ENCODE measurements at regions not wholly inside any gene's neighbourhood (a gene's known extent, or its start where the extent isn't known, plus 50 kb on each side); places are given as distances from the start of the nearest gene placed in this dataset.
A peak's percentile ranks its signal among the peaks of the same experiment; 100 is the strongest.

- no peak for DNase-seq (ENCODE audit: low read depth in 3 of 3, low spot score in 2 of 3)
These were observed 51.3 kb upstream of the EIF2S2 start for GRCh38 chr20:34163307-34163706.

GRCh38 chr20:34164381-34164984 is 52.4 kb upstream of the EIF2S2 start:
- no peak for DNase-seq (ENCODE audit: low read depth in 3 of 3, low spot score in 2 of 3)

- DNase-seq (ENCODE audit: low read depth in 3 of 3, low spot score in 2 of 3): no peak
These were observed 53.1 kb upstream of the EIF2S2 start for GRCh38 chr20:34165018-34165619.

GRCh38 chr20:34171640-34172039 is 59.6 kb upstream of the EIF2S2 start:
- no peak for DNase-seq (ENCODE audit: low read depth in 3 of 3, low spot score in 2 of 3)

- no peak for DNase-seq (ENCODE audit: low read depth in 3 of 3, low spot score in 2 of 3)
These were observed 60.9 kb upstream of the EIF2S2 start for GRCh38 chr20:34172926-34173325.

- DNase-seq (ENCODE audit: low read depth in 3 of 3, low spot score in 2 of 3): no peak
These were observed 63.0 kb upstream of the EIF2S2 start for GRCh38 chr20:34175079-34175478.

GRCh38 chr20:34175879-34176278 is 63.8 kb upstream of the EIF2S2 start:
- DNase-seq (ENCODE audit: low read depth in 3 of 3, low spot score in 2 of 3): no peak

- no peak for DNase-seq (ENCODE audit: low read depth in 3 of 3, low spot score in 2 of 3)
These were observed 64.2 kb upstream of the ASIP start for GRCh38 chr20:34177052-34177451.

GRCh38 chr20:34179637-34180360 is 61.4 kb upstream of the ASIP start:
- no peak for DNase-seq (ENCODE audit: low read depth in 3 of 3, low spot score in 2 of 3)

GRCh38 chr20:34180460-34181120 is 60.6 kb upstream of the ASIP start:
- DNase-seq (ENCODE audit: low read depth in 3 of 3, low spot score in 2 of 3): no peak

GRCh38 chr20:34181484-34181883 is 59.7 kb upstream of the ASIP start:
- no peak for DNase-seq (ENCODE audit: low read depth in 3 of 3, low spot score in 2 of 3)

- DNase-seq (ENCODE audit: low read depth in 3 of 3, low spot score in 2 of 3): no peak
These were observed 55.2 kb upstream of the ASIP start for GRCh38 chr20:34185766-34186620.

GRCh38 chr20:34189572-34190163 is 51.6 kb upstream of the ASIP start:
- no peak for DNase-seq (ENCODE audit: low read depth in 3 of 3, low spot score in 2 of 3)

- DNase-seq (ENCODE audit: low read depth in 3 of 3, low spot score in 2 of 3): no peak
These were observed 51.0 kb upstream of the ASIP start for GRCh38 chr20:34190262-34190661.

GRCh38 chr20:34190679-34191090 is 50.5 kb upstream of the ASIP start:
- DNase-seq (ENCODE audit: low read depth in 3 of 3, low spot score in 2 of 3): peak; percentile 53 to 69 (median 60)
